Stimulated activated CD4-positive, alpha-beta T cell treated with anti-CD3 and anti-CD28 coated beads, Interleukin-15, amount 100 ng/mL, for 24 hours (primary cell): ENCODE measurements at regions not wholly inside any gene's neighbourhood (a gene's known extent, or its start where the extent isn't known, plus 50 kb on each side); places are given as distances from the start of the nearest gene placed in this dataset.
"Not testable (repeated sequence)": the region's sequence is repeated elsewhere in the genome, so short reads cannot be mapped to it uniquely, and the experiment has no call there.

ENCODE experiments used
- DNase-seq: peaks from one replicate; pipeline ENCODE4 v3.0.0-alpha.2; 2020

- no peak for DNase-seq
Measured at GRCh38 chr6:113055998-113056397, 708.9 kb downstream of the RFPL4B start.

- no peak for DNase-seq
Measured at GRCh38 chr6:113057567-113058053, 710.5 kb downstream of the RFPL4B start.

GRCh38 chr6:113060664-113061063 is 713.5 kb downstream of the RFPL4B start:
- no peak for DNase-seq

- DNase-seq, result no peak
Measured at GRCh38 chr6:113065611-113066010, 718.5 kb downstream of the RFPL4B start.

GRCh38 chr6:113067612-113068275 is 720.6 kb downstream of the RFPL4B start:
- DNase-seq, result no peak

- no peak for DNase-seq
Measured at GRCh38 chr6:113068570-113068969, 721.4 kb downstream of the RFPL4B start.

- DNase-seq, result not testable (repeated sequence)
Measured at GRCh38 chr6:113070681-113071080, 723.6 kb downstream of the RFPL4B start.

- DNase-seq, result no peak
Measured at GRCh38 chr6:113073611-113074191, 726.6 kb downstream of the RFPL4B start.

- DNase-seq, result no peak
Measured at GRCh38 chr6:113076116-113076515, 729.0 kb downstream of the RFPL4B start.

- DNase-seq, result no peak
Measured at GRCh38 chr6:113076816-113077215, 729.7 kb downstream of the RFPL4B start.

- no peak for DNase-seq
Measured at GRCh38 chr6:113077794-113078193, 730.7 kb downstream of the RFPL4B start.

- DNase-seq, result no peak
Measured at GRCh38 chr6:113078791-113079190, 731.7 kb downstream of the RFPL4B start.

GRCh38 chr6:113082745-113083144 is 735.6 kb downstream of the RFPL4B start:
- DNase-seq, result no peak

GRCh38 chr6:113083947-113084346 is 736.8 kb downstream of the RFPL4B start:
- no peak for DNase-seq

- DNase-seq, result peak; percentile 1
Measured at GRCh38 chr6:113089056-113089455, 741.9 kb downstream of the RFPL4B start.

- DNase-seq, result no peak
Measured at GRCh38 chr6:113092795-113093194, 745.7 kb downstream of the RFPL4B start.

GRCh38 chr6:113094779-113095178 is 747.6 kb downstream of the RFPL4B start:
- no peak for DNase-seq

- DNase-seq, result no peak
Measured at GRCh38 chr6:113095841-113096240, 748.7 kb downstream of the RFPL4B start.

- no peak for DNase-seq
Measured at GRCh38 chr6:113102761-113103160, 754.4 kb upstream of the MARCKS start.

- no peak for DNase-seq
Measured at GRCh38 chr6:113103634-113104361, 753.3 kb upstream of the MARCKS start.

GRCh38 chr6:113104541-113104940 is 752.6 kb upstream of the MARCKS start:
- no peak for DNase-seq

- no peak for DNase-seq
Measured at GRCh38 chr6:113104951-113105350, 752.2 kb upstream of the MARCKS start.

GRCh38 chr6:113110211-113110610 is 746.9 kb upstream of the MARCKS start:
- no peak for DNase-seq

- no peak for DNase-seq
Measured at GRCh38 chr6:113111550-113111949, 745.6 kb upstream of the MARCKS start.
